Transverse colon (tissue), 4 donors: ENCODE measurements at regions not wholly inside any gene's neighbourhood (a gene's known extent, or its start where the extent isn't known, plus 50 kb on each side); places are given as distances from the start of the nearest gene placed in this dataset.

ENCODE experiments used
- EP300 ChIP-seq: sonication (generic); formaldehyde crosslinking; IDR thresholded peaks from one replicate; pipeline ENCODE4 v1.6.1; 2017; ENCODE audit warnings: antibody characterized with exemption, low read depth
- POLR2A ChIP-seq: fragments of 450-650 bp; IDR thresholded peaks from one replicate; pipeline ENCODE4 v1.6.1; 2016; ENCODE audit warnings: antibody characterized with exemption, mild to moderate bottlenecking, moderate library complexity
- POLR2AphosphoS5 ChIP-seq, 3 donors: sonication (generic); formaldehyde crosslinking; IDR thresholded peaks; one replicate each; pipeline ENCODE4 v1.6.1; 2016; ENCODE audit warnings: antibody characterized with exemption in 3 of 3
- TF ChIP-seq, protein P1 (sequence below), 5 experiments: fragments of 200-600 bp in 3 of 5; fragments of 450-650 bp in 2 of 5; sonication (generic) in 3 of 5; IDR thresholded peaks; 1 replicate in 2 of 5; 2 replicates in 3 of 5; pipeline ENCODE4 v1.5.1; 2016 to 2017; ENCODE audit warnings: antibody characterized with exemption in 5 of 5, inconsistent platforms in 3 of 5, mild to moderate bottlenecking in 2 of 5, moderate library complexity in 1 of 5

DNA sequence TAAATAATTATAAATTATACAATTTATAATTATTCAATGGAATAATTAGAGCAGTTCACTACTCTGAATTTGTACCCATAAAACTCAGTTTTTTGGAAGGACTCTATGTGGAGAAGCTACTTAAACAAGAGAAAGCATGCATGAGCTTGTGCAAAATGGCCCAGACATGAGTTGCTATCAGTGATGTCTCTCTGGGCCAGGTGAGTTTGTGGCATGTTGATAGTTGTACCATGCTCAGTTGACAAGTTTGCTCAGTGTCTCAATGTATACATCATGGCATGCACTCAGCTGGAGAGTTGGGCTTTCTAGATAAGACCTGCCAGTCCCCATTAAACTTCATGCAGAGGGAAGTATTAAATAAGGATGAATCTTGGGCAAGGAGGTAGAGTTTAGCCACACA is 153.8 kb upstream of the TACR1 start:
- TF ChIP-seq, protein P1, sequence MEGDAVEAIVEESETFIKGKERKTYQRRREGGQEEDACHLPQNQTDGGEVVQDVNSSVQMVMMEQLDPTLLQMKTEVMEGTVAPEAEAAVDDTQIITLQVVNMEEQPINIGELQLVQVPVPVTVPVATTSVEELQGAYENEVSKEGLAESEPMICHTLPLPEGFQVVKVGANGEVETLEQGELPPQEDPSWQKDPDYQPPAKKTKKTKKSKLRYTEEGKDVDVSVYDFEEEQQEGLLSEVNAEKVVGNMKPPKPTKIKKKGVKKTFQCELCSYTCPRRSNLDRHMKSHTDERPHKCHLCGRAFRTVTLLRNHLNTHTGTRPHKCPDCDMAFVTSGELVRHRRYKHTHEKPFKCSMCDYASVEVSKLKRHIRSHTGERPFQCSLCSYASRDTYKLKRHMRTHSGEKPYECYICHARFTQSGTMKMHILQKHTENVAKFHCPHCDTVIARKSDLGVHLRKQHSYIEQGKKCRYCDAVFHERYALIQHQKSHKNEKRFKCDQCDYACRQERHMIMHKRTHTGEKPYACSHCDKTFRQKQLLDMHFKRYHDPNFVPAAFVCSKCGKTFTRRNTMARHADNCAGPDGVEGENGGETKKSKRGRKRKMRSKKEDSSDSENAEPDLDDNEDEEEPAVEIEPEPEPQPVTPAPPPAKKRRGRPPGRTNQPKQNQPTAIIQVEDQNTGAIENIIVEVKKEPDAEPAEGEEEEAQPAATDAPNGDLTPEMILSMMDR (IDR thresholded peaks at IDR 0.05): no peak
- TF ChIP-seq POLR2A (no peak), EP300 (no peak), POLR2AphosphoS5 (IDR thresholded peaks at IDR 0.05) (no peak)
